GM23338 (cell line): ENCODE measurements at regions not wholly inside any gene's neighbourhood (a gene's known extent, or its start where the extent isn't known, plus 50 kb on each side); places are given as distances from the start of the nearest gene placed in this dataset.
A peak's percentile ranks its signal among the peaks of the same experiment; 100 is the strongest.

Experiments used
- ATAC-seq: fragments of 200-7000 bp; cut with Tn5 transposase; 3 replicates; pipeline ENCODE4 v1.9.1; 2020
- DNase-seq: peaks from one replicate; pipeline ENCODE4 v3.0.0-alpha.2; 2015; ENCODE audit warnings: low spot score
- H2AFZ ChIP-seq: fragments of 200-600 bp; sonication (generic); 2 replicates; pipeline ENCODE4 v1.8.0; 2016; ENCODE audit warnings: antibody characterized with exemption, mild to moderate bottlenecking, moderate library complexity
- H3F3A ChIP-seq: fragments of 200-600 bp; sonication (generic); replicated peaks from 2 replicates; pipeline ENCODE4 v1.8.0; 2017; ENCODE audit warnings: antibody characterized with exemption, mixed run types, low read depth
- H3K27ac ChIP-seq: fragments of 200-600 bp; sonication (generic); 2 replicates; pipeline ENCODE4 v1.6.1; 2016; ENCODE audit warnings: low read depth
- H3K27me3 ChIP-seq: fragments of 200-600 bp; sonication (generic); 2 replicates; pipeline ENCODE4 v1.8.0; 2016; ENCODE audit warnings: mild to moderate bottlenecking, mixed run types, moderate library complexity; ENCODE audit not compliant: insufficient read depth
- H3K36me3 ChIP-seq: fragments of 200-600 bp; sonication (generic); 2 replicates; pipeline ENCODE4 v1.8.0; 2016; ENCODE audit warnings: mild to moderate bottlenecking; ENCODE audit not compliant: insufficient read depth
- H3K4me1 ChIP-seq: fragments of 200-600 bp; sonication (generic); 2 replicates; pipeline ENCODE4 v1.8.0; 2016; ENCODE audit warnings: mild to moderate bottlenecking, moderate library complexity; ENCODE audit not compliant: insufficient read depth
- H3K4me2 ChIP-seq: fragments of 200-600 bp; sonication (generic); 2 replicates; pipeline ENCODE4 v1.7.1; 2017; ENCODE audit warnings: mixed run types
- H3K4me3 ChIP-seq: fragments of 200-600 bp; sonication (generic); 2 replicates; pipeline ENCODE4 v1.6.1; 2016; ENCODE audit warnings: mixed run types
- H3K79me2 ChIP-seq: fragments of 200-600 bp; sonication (generic); replicated peaks from 2 replicates; pipeline ENCODE4 v1.8.0; 2017; ENCODE audit warnings: mild to moderate bottlenecking; ENCODE audit not compliant: insufficient read depth
- H3K9me2 ChIP-seq: fragments of 200-600 bp; sonication (generic); 2 replicates; pipeline ENCODE4 v1.8.0; 2017; ENCODE audit not compliant: insufficient read depth
- H4K20me1 ChIP-seq: fragments of 200-600 bp; sonication (generic); replicated peaks from 2 replicates; pipeline ENCODE4 v1.8.0; 2017; ENCODE audit warnings: mild to moderate bottlenecking; ENCODE audit not compliant: insufficient read depth
- H3K27ac Mint-ChIP-seq: 2 replicates; pipeline ENCODE4 v1.8.0; 2020; ENCODE audit warnings: inconsistent platforms, mild to moderate bottlenecking, moderate library complexity, mixed read lengths
- H3K27me3 Mint-ChIP-seq: 3 replicates; pipeline ENCODE4 v1.8.0; 2022; ENCODE audit warnings: low read depth, mild to moderate bottlenecking, moderate library complexity, mixed read lengths, inconsistent platforms; ENCODE audit not compliant: insufficient read depth, poor library complexity
- H3K36me3 Mint-ChIP-seq: 3 replicates; pipeline ENCODE4 v1.8.0; 2021; ENCODE audit warnings: low read depth, mild to moderate bottlenecking, inconsistent platforms, moderate library complexity, mixed read lengths
- H3K4me1 Mint-ChIP-seq: 3 replicates; pipeline ENCODE4 v1.8.0; 2020; ENCODE audit warnings: mild to moderate bottlenecking, inconsistent platforms, mixed read lengths
- H3K4me3 Mint-ChIP-seq: 3 replicates; pipeline ENCODE4 v1.8.0; 2021; ENCODE audit warnings: moderate library complexity, mild to moderate bottlenecking, inconsistent platforms, mixed read lengths
- H3K9me3 Mint-ChIP-seq: 3 replicates; pipeline ENCODE4 v1.8.0; 2020; ENCODE audit warnings: moderate library complexity, mild to moderate bottlenecking, inconsistent platforms, mixed read lengths
- CREB1 ChIP-seq: fragments of 250-450 bp; sonication (Bioruptor Pico); IDR thresholded peaks from 2 replicates; pipeline ENCODE4 v1.5.0; 2020; ENCODE audit warnings: low read depth, mild to moderate bottlenecking, moderate library complexity
- CTCF ChIP-seq, 2 experiments: fragments of 200-600 bp in 1 of 2; sonication (generic) in 1 of 2; conservative IDR thresholded peaks; 2 replicates each; pipeline versions ENCODE4 v1.5.1 to v1.6.1; 2016 to 2017; ENCODE audit warnings: antibody characterized with exemption in 2 of 2, low read depth in 2 of 2, mild to moderate bottlenecking in 2 of 2, moderate library complexity in 1 of 2
- EZH2 ChIP-seq: fragments of 200-600 bp; sonication (generic); IDR thresholded peaks from one replicate; pipeline ENCODE4 v1.8.0; 2017; ENCODE audit warnings: antibody characterized with exemption, mild to moderate bottlenecking, low read depth; ENCODE audit not compliant: unreplicated experiment
- EZH2phosphoT487 ChIP-seq: fragments of 200-600 bp; sonication (generic); IDR thresholded peaks from one replicate; pipeline ENCODE4 v1.8.1; 2018; ENCODE audit warnings: antibody characterized with exemption; ENCODE audit not compliant: unreplicated experiment
- JUNB ChIP-seq: IDR thresholded peaks from one replicate; pipeline ENCODE4 v1.6.1; 2016; ENCODE audit warnings: antibody characterized with exemption; ENCODE audit not compliant: unreplicated experiment
- NANOG ChIP-seq: IDR thresholded peaks from 2 replicates; pipeline ENCODE4 v1.6.1; 2016; ENCODE audit warnings: antibody characterized with exemption, borderline replicate concordance
- POLR2AphosphoS5 ChIP-seq: IDR thresholded peaks from 2 replicates; pipeline ENCODE4 v1.6.1; 2016; ENCODE audit warnings: antibody characterized with exemption, low read depth
- STAT1 ChIP-seq: IDR thresholded peaks from one replicate; pipeline ENCODE4 v1.6.1; 2016; ENCODE audit warnings: antibody characterized with exemption; ENCODE audit not compliant: unreplicated experiment
- ZNF114 ChIP-seq: fragments of 250-450 bp; sonication (Bioruptor Pico); IDR thresholded peaks from 2 replicates; pipeline ENCODE4 v1.5.0; 2020; ENCODE audit warnings: mild to moderate bottlenecking, moderate library complexity
- ZNF331 ChIP-seq: fragments of 250-450 bp; sonication (Bioruptor Pico); IDR thresholded peaks from 2 replicates; pipeline ENCODE4 v1.5.0; 2020; ENCODE audit warnings: low read depth, mild to moderate bottlenecking, moderate library complexity
- TF ChIP-seq, protein P1 (sequence below): fragments of 250-450 bp; sonication (Bioruptor Pico); IDR thresholded peaks from 2 replicates; pipeline ENCODE4 v1.5.0; 2020; ENCODE audit warnings: mild to moderate bottlenecking, moderate library complexity
- TF ChIP-seq, protein P2 (sequence below): IDR thresholded peaks from 2 replicates; pipeline ENCODE4 v1.6.1; 2016; ENCODE audit warnings: antibody characterized with exemption
- TF ChIP-seq, protein P3 (sequence below): IDR thresholded peaks from one replicate; pipeline ENCODE4 v1.6.1; 2018; ENCODE audit warnings: antibody characterized with exemption; ENCODE audit not compliant: unreplicated experiment

GRCh38 chr3:151635905-151636304 is 97.8 kb upstream of the AADACL2 start:
- no peak for ATAC-seq
- Mint-ChIP-seq H3K9me3 (no peaks in the 10 kb centered on the region), H3K36me3 (no peaks in the 10 kb centered on the region), H3K4me1 (no peaks in the 10 kb centered on the region), H3K27ac (no peak overlapping the region), H3K27me3 (no peaks in the 10 kb centered on the region), H3K4me3 (no peak overlapping the region)
- Histone ChIP-seq H3F3A (no peaks in the 10 kb centered on the region), H3K27ac (no peak overlapping the region), H4K20me1 (no peaks in the 10 kb centered on the region), H3K4me3 (no peak overlapping the region), H3K79me2 (no peaks in the 10 kb centered on the region), H3K36me3 (no peaks in the 10 kb centered on the region), H3K4me2 (no peak overlapping the region), H3K27me3 (no peaks in the 10 kb centered on the region), H2AFZ (no peak overlapping the region), H3K4me1 (no peaks in the 10 kb centered on the region), H3K9me2 (peaks cover 13% of the 10 kb centered on the region)
- TF ChIP-seq, protein P1, sequence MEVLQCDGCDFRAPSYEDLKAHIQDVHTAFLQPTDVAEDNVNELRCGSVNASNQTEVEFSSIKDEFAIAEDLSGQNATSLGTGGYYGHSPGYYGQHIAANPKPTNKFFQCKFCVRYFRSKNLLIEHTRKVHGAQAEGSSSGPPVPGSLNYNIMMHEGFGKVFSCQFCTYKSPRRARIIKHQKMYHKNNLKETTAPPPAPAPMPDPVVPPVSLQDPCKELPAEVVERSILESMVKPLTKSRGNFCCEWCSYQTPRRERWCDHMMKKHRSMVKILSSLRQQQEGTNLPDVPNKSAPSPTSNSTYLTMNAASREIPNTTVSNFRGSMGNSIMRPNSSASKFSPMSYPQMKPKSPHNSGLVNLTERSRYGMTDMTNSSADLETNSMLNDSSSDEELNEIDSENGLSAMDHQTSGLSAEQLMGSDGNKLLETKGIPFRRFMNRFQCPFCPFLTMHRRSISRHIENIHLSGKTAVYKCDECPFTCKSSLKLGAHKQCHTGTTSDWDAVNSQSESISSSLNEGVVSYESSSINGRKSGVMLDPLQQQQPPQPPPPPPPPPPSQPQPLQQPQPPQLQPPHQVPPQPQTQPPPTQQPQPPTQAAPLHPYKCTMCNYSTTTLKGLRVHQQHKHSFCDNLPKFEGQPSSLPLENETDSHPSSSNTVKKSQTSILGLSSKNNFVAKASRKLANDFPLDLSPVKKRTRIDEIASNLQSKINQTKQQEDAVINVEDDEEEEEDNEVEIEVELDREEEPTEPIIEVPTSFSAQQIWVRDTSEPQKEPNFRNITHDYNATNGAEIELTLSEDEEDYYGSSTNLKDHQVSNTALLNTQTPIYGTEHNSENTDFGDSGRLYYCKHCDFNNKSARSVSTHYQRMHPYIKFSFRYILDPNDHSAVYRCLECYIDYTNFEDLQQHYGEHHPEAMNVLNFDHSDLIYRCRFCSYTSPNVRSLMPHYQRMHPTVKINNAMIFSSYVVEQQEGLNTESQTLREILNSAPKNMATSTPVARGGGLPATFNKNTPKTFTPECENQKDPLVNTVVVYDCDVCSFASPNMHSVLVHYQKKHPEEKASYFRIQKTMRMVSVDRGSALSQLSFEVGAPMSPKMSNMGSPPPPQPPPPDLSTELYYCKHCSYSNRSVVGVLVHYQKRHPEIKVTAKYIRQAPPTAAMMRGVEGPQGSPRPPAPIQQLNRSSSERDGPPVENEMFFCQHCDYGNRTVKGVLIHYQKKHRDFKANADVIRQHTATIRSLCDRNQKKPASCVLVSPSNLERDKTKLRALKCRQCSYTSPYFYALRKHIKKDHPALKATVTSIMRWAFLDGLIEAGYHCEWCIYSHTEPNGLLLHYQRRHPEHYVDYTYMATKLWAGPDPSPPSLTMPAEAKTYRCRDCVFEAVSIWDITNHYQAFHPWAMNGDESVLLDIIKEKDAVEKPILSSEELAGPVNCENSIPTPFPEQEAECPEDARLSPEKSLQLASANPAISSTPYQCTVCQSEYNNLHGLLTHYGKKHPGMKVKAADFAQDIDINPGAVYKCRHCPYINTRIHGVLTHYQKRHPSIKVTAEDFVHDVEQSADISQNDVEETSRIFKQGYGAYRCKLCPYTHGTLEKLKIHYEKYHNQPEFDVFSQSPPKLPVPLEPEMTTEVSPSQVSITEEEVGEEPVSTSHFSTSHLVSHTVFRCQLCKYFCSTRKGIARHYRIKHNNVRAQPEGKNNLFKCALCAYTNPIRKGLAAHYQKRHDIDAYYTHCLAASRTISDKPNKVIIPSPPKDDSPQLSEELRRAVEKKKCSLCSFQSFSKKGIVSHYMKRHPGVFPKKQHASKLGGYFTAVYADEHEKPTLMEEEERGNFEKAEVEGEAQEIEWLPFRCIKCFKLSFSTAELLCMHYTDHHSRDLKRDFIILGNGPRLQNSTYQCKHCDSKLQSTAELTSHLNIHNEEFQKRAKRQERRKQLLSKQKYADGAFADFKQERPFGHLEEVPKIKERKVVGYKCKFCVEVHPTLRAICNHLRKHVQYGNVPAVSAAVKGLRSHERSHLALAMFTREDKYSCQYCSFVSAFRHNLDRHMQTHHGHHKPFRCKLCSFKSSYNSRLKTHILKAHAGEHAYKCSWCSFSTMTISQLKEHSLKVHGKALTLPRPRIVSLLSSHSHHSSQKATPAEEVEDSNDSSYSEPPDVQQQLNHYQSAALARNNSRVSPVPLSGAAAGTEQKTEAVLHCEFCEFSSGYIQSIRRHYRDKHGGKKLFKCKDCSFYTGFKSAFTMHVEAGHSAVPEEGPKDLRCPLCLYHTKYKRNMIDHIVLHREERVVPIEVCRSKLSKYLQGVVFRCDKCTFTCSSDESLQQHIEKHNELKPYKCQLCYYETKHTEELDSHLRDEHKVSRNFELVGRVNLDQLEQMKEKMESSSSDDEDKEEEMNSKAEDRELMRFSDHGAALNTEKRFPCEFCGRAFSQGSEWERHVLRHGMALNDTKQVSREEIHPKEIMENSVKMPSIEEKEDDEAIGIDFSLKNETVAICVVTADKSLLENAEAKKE: no peak
- TF ChIP-seq, protein P2, sequence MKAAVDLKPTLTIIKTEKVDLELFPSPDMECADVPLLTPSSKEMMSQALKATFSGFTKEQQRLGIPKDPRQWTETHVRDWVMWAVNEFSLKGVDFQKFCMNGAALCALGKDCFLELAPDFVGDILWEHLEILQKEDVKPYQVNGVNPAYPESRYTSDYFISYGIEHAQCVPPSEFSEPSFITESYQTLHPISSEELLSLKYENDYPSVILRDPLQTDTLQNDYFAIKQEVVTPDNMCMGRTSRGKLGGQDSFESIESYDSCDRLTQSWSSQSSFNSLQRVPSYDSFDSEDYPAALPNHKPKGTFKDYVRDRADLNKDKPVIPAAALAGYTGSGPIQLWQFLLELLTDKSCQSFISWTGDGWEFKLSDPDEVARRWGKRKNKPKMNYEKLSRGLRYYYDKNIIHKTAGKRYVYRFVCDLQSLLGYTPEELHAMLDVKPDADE: no peak
- TF ChIP-seq ZNF114 (CRISPR knock-in tag) (no peak), ZNF331 (no peak), CREB1 (CRISPR knock-in tag) (no peak), NANOG (no peak), JUNB (no peak), EZH2 (no peak), EZH2phosphoT487 (no peak), POLR2AphosphoS5 (no peak), STAT1 (no peak), CTCF (conservative IDR thresholded peaks at IDR 0.05; ENCODE audit: low read depth in 2 of 2) (no peak)
- TF ChIP-seq, protein P3, sequence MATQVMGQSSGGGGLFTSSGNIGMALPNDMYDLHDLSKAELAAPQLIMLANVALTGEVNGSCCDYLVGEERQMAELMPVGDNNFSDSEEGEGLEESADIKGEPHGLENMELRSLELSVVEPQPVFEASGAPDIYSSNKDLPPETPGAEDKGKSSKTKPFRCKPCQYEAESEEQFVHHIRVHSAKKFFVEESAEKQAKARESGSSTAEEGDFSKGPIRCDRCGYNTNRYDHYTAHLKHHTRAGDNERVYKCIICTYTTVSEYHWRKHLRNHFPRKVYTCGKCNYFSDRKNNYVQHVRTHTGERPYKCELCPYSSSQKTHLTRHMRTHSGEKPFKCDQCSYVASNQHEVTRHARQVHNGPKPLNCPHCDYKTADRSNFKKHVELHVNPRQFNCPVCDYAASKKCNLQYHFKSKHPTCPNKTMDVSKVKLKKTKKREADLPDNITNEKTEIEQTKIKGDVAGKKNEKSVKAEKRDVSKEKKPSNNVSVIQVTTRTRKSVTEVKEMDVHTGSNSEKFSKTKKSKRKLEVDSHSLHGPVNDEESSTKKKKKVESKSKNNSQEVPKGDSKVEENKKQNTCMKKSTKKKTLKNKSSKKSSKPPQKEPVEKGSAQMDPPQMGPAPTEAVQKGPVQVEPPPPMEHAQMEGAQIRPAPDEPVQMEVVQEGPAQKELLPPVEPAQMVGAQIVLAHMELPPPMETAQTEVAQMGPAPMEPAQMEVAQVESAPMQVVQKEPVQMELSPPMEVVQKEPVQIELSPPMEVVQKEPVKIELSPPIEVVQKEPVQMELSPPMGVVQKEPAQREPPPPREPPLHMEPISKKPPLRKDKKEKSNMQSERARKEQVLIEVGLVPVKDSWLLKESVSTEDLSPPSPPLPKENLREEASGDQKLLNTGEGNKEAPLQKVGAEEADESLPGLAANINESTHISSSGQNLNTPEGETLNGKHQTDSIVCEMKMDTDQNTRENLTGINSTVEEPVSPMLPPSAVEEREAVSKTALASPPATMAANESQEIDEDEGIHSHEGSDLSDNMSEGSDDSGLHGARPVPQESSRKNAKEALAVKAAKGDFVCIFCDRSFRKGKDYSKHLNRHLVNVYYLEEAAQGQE: no peak
- peak; percentile 18 for DNase-seq
